GM12878 (cell line): ENCODE measurements at regions not wholly inside any gene's neighbourhood (a gene's known extent, or its start where the extent isn't known, plus 50 kb on each side); places are given as distances from the start of the nearest gene placed in this dataset.

Source experiments
- CTCF ChIP-seq, 3 experiments: IDR thresholded peaks in 2 of 3; conservative IDR thresholded peaks in 1 of 3; 2 replicates each; pipeline ENCODE4 v1.5.1; 2011; ENCODE audit warnings: low read depth in 3 of 3, low read length in 3 of 3, mild to moderate bottlenecking in 3 of 3, control low read depth in 2 of 3, moderate library complexity in 2 of 3, inconsistent platforms in 1 of 3, mixed read lengths in 1 of 3; ENCODE audit not compliant: control insufficient read depth in 2 of 3, insufficient read depth in 1 of 3; ENCODE audit errors: extremely low read depth in 1 of 3
- POLR2A ChIP-seq: IDR thresholded peaks from 2 replicates; pipeline ENCODE4 v1.6.1; 2011; ENCODE audit warnings: low read depth, mild to moderate bottlenecking, low read length
- YY1 ChIP-seq: IDR thresholded peaks from 2 replicates; pipeline ENCODE4 v1.6.1; 2011; ENCODE audit warnings: low read depth, mild to moderate bottlenecking, low read length

DNA sequence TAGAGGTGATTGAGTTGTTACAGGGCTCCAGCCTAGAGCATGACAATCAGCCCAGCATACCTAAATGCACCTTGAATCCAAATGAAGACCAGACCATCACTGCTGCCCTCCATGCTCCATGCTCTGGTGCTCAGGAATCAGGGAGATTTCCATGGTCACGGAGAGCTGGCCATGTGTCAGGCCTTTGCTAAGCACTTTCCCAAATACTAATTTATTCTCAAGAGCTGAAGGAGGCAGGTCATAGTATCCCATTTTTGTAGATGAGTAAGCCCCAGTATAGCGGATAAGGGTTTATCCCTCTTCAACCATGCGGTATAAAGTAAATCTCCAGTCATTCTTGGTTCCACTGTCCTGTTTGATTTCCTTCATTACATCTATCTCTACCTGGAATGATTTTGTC is 240.8 kb downstream of the TFAP2A start:
- no peak for TF ChIP-seq POLR2A
- TF ChIP-seq YY1: no peak
- no peak for TF ChIP-seq CTCF (IDR thresholded peaks at IDR 0.05 in 2 of 3, conservative IDR thresholded peaks at IDR 0.05 in 1 of 3; ENCODE audit: control insufficient read depth in 2 of 3, extremely low read depth in 1 of 3, insufficient read depth in 1 of 3, low read depth in 3 of 3, low read length in 3 of 3)
